H4 (cell line): ENCODE measurements at regions not wholly inside any gene's neighbourhood (a gene's known extent, or its start where the extent isn't known, plus 50 kb on each side); places are given as distances from the start of the nearest gene placed in this dataset.

Source experiments
- DNase-seq: peaks from one replicate; pipeline ENCODE4 v3.0.0-alpha.2; 2015; ENCODE audit warnings: low spot score

DNA sequence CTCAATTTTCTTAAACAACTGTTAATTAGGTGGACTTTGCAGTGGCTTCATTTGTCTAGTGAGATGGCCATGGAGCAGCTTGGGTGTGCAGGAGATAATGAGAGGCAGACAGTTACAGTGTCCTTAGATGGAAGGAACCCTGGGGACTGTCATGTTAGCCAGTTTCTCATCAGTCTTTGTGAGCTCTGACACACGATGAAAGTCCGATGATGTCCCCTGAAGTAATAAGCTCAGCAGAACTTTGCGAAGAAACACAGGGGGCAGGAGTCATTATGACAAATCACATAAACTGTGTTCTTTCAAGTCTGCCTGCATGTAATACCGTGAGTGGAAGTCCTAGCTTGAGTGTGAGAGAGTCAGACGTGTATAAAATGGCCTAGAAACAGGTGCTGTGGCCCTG is 201.8 kb downstream of the DRD1 start:
- no peak for DNase-seq

DNA sequence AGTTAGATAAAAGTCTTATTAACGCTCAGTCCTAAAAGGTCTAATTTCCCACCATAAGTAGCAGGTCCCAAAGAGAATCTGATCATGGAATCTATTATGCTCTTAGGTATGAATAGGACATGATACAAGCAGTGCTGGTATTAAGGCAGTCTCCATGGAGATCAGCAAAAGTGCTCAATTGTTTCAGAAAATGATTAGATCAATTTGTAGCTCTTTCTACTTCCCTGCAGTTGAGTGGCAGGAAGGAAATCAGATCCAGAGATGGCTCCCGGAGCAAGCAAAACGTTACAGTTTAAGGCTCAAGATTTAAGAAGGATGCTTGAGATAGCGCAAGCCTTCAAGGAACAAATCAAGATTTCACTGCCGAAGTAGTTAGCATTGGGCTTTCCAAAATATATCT is 205.7 kb downstream of the DRD1 start:
- DNase-seq = no peak

DNA sequence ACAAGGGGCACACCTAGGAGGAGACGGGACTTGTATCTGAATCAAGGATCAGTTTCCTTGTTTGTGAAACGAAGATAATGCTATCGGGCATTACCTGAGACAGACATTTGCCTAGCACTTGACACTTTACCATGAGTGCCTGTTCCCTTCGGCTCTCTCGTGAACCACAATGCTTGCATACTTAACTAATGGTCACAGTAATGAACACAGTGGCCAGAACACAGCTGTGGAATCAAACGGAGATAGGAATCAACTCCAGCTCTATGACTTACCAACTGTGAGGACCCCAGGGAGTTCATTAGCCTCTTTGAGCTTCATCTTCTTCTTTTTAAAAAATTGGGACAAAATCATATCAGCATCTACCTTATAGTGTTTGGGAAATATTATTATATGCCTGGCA is 207.8 kb downstream of the DRD1 start:
- DNase-seq = no peak

DNA sequence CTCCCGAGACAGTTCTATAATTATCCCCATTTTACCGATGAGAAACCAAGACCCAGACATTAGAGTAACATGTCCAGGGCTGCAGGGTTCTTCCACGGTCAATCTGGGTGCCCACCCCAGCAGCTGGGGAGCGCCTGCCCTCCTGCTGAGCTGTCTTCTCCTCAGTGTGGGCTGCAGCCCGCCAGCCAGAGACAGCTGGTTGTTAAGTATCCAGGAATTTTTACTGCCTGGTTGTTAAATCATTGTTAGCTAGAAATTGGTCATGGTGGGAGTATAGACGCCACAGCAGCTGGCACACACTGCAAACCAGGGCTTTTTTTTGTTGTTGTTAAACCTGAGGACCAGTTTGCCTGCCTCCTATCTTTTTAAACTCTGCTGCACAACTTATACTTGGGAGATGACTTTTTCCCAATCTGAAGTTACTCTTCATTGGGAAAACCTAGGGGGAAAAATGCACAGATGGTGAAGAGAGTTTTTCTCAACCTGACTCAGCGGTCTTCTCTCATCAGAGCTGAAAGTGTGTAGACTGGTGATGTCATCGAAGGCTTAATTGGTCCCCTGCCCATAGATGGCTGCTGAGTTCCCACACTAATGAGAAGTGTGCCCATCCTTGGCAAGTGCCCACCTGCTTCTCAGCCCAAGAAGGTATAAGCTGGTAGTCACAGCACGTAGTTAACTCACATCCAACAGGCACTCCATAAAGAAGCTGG is 208.6 kb downstream of the DRD1 start:
- peak; percentile 28 for DNase-seq

DNA sequence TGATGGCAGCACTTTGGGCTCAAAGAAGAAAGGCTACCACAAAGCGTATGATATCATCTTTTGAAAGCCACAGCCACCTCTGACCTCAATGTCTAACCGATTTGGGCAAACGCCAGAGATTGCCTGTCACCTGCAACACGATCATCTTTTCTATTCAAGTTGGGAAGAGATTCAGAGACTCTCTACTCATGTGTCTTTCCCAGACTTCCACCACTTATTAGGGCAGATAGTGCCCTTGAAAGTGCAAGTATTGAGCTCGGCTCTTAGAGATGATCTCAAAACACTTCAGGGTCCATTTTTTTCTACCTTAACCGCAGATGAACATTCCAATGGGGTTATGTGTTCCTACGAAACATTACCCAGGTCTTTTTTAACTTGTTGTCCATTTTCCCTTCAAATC is 213.7 kb downstream of the DRD1 start:
- DNase-seq = no peak

DNA sequence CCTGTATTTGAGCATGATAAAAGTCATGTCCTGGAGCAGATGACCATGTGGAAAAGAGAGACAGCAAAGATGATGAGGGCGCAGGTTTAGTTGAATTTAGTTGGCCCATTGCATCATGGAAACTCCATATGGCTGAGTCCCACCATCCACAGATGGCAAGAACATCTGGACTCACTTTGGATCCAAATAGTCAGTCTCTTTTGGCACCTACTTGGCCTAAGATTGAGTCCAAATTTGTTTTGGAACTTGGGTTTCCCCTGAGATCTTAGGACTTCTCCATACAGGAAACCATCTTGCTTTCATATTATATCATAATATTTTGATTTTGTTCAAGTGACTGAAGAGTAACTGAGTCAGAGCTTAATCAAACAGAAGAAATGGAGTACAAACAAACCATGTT is 217.5 kb downstream of the DRD1 start:
- no peak for DNase-seq

DNA sequence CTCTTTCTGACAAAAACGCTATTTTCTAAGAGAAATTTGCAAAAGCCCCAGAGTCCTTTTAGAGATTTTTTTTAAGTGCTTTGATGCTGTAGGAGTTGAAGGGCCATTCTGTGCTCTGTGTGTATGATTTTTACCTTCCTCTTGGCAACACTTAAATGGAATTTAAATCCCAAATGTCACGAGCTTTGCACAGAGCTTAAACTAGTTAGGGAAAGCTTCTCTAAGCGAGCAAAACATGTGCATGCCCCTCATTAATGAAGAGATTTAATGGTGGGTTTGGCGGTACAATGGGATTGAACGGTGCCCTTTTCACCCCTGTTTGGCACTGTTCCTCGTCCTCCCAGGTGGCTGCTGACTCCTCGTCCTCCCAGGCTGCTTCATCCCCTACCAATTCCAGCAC is 220.7 kb downstream of the DRD1 start:
- no peak for DNase-seq

DNA sequence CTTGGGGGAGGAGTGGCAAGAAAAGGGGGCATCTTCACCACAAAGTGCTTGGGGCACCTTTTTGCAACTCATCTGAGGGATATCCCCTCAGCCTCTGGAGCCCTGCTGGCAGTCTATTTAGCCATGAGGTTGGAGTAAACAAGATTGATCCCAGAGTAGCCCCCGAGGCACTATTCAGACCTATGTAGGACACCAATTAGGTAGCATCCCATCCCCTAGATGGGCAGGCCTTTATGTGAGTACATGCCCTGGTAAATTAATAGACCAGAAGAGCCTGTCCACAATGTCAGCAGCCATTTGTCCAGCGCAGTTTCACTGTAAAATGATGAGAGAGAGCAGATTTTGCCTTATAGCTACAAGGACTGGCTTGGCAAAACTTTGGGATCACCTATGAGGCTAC is 221.4 kb downstream of the DRD1 start:
- no peak for DNase-seq

DNA sequence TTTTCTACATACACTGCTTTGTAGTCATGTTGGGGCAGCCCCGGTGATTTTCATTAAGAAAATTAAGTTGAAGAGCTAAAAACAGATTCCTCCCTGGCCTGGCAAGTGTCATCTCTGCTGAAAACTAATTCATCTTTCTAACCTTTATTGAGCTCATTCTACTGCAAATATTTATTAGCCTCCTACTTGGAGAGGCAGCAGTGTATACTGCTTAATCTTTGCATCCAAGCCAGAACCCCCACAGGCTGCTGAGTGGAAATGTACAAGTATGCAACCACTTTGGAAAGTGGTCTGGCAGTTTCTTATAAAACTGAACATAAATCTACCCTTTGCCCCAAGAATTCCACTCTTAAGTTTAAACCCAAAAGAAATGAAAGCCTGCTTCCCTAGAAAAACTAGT is 223.4 kb downstream of the DRD1 start:
- DNase-seq = no peak

DNA sequence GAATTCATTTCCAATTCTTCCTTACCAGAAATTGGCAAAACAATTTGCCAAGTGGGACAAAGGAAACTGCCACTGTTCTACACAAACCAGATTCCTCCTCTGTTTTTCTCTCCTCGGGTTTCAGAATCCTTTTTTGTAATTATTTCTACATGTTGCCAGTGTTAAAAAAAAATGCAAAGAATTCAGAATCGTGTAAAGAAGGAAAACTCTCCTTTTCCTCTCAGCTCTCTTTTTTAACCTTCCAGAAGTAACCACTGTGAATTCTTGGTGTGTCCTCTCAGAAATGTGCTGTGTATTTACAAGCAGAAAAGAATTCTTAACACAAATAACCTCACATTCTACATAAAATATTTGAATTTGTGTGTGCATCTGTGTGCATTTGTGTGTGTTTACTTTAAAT is 224.6 kb downstream of the DRD1 start:
- no peak for DNase-seq

DNA sequence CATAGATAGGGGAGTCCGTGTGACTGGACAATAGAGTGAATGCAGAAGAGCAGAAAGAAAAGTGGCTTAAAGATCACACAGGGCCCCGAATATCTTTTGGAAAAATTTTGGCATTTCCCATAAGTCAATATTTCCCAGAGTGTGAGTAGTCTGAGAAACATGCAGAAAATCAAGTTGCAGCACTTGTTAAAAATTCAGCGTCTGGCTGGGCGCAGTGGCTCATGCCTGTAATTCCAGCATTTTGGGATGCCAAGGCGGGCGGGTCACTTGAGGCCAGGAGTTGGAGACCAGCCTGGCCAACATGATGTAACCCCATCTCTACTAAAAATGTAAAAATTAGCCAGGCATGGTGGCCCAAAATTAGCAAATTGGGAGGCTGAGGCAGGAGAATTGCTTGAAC is 227.0 kb downstream of the DRD1 start:
- no peak for DNase-seq

DNA sequence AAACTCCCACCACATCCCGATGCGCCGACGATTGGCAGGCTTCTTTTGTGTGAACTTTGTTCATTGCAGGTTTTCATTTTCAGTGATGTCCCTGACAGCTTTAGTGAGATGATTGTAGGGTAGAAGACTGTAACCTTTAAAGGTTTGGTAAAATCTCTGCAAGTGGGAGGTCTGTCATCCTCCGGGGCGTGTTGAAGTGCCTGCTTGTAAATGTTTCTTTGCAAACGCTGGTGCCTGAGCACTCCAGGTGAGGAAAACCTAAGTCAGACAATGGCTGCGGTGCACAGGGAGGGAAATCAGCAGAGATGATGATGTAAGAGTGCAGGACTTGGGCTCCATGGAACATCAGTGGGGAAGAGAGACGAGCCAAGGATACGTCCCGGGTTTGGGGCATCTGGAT is 228.1 kb downstream of the DRD1 start:
- no peak for DNase-seq

DNA sequence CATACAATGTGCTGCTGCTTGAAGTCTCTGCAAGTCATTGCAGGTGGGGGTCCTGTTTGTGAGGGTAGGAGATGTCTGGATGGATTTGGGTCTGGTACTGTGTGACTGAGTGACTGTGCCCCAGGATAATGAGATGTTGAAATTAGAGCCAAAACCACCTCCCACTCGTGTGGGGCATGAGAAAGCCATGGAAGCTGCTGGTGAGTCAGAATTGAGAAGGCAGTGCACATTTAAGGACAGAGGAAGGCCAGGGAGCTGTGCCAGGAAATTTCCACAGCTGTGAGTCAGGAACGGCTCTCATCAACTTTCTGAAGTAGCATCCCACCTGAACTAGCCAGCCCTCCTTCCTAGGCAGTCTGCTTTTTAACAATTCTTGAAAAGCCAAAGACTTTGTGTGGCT is 229.8 kb downstream of the DRD1 start:
- DNase-seq = peak; percentile 78

DNA sequence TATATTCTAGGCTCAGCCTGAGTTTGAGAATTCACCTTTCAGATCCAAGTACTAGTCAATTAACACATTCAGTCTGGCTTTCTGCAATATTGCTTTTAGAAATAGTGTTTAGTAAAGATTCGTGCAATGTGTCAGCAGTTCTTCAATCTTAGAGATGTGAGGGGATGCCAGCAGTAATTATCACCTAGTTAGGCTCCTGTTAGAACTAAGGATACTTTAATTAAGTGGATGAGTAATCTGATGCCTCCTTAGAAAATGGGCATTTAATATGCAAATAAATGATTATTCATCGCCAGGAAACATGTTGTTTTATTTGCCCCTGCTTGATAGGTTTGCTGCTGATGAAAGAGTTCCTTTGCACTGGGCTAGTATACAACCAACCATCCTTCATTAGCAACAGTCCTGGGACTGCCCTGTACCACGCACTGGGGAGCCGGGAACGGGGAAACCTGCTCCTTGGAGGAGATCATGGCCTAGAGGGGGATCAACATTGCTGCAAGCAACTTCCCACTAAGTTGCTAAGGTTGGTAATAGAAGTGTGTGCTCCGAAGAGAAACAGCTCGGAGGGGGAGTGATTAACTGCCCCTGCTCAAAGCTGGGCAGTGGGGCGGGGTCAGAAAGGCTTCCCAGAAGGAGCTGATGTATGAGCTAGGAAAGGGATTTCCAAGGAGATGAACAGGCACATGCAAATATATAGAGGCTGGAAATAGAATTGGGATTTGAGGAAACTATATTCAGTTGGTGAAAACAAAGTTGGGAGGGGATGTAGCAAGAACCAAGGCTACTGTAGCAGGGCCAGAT is 231.8 kb downstream of the DRD1 start:
- DNase-seq = no peak

DNA sequence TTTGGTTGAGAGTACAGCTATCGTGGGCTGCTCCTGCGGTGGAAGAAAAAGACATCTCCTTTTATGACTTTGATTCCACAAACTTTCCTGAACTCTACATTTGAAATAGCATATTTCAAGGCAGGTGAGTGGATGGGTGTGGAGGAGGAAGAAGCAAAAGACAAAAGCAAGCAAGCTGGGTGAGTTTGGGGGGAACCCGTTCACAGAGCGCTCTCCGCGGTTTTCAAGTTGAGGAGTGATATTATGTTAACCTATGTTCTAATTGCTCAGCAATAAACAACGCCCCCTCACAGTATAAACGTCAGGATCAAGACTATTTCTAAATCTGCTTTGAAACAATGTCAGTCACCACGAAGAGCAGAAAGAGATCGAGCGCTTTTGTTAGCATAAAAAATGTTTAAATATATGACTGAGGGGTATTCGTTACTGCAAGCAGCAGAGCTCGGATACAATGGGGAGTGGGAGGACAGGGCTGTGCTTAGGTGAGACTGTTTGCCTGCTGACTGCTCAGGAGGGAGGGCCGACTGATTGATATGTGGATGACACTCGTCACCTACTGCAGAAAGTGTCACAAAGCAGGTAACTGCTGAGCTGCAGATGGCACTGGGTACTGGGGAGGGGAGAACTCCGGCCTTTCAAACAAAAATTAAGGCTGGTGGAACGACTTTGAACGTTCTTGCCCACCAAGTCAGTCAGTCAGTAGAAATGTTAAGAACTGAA is 236.5 kb downstream of the DRD1 start:
- no peak for DNase-seq

DNA sequence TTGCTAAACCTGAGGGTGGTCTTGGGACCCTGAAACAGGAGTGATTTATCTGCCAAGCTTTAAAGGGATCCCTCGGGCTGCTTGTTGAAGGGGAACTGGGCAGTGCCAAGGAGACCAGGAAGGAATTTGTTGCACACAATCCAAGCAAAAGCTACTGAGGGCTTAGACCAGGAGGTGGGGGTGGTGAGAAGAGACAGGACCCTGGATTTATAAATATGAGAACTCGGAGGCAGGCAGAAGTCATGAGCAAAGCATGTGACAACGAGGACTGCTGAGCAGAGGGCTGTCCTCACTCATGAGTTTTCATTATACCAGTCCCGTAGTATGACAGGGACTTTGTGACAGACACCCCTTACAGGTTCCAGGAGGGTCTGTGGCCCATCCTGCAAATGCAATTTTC is 237.3 kb downstream of the DRD1 start:
- no peak for DNase-seq

DNA sequence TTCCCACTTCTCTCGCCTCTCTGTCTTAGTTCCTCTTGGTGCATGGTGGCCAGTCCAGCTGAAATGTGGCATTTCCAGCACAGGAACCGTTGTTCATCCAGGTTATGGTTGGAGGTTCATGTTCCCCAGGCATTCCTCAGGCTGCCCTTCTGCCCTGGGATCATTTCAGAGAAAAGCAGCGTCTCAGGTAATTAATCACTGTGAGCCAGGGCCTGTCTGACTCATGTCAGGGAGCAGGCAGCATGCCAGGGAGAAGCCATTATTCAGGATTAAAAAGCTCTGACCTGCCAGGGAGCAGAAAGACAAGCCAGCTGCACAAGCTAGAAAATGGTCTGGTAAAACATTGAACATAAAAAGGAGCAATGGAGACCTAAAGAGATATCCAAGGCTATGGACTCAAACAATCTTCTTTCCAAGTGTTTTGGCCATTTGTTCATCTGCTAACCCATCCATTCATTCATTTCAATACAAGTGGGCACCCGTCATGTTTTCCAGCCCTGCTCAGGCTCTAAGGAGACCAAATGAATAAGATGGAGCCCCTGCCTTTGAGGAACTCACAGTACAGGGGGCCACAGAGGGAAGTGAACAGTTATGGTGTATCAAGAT is 241.4 kb downstream of the DRD1 start:
- DNase-seq = peak; percentile 19

DNA sequence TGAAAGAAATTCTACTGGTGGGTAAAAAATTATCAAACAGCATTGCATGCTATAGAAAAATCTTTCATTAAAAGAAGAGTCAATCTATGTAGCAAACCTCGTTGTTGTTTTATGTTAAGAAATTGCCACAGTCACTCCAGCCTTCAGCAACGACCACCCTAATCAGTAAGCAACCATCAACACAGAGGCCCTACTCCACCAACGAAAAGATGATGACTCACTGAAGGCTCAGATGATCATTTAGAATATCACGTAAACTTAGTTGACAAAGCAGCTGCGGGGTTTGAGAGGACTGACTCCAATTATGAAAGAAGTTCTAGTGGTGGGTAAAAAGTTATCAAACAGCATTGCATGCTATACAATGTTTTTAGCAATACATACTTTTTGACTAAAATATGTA is 242.6 kb downstream of the DRD1 start:
- DNase-seq = no peak

DNA sequence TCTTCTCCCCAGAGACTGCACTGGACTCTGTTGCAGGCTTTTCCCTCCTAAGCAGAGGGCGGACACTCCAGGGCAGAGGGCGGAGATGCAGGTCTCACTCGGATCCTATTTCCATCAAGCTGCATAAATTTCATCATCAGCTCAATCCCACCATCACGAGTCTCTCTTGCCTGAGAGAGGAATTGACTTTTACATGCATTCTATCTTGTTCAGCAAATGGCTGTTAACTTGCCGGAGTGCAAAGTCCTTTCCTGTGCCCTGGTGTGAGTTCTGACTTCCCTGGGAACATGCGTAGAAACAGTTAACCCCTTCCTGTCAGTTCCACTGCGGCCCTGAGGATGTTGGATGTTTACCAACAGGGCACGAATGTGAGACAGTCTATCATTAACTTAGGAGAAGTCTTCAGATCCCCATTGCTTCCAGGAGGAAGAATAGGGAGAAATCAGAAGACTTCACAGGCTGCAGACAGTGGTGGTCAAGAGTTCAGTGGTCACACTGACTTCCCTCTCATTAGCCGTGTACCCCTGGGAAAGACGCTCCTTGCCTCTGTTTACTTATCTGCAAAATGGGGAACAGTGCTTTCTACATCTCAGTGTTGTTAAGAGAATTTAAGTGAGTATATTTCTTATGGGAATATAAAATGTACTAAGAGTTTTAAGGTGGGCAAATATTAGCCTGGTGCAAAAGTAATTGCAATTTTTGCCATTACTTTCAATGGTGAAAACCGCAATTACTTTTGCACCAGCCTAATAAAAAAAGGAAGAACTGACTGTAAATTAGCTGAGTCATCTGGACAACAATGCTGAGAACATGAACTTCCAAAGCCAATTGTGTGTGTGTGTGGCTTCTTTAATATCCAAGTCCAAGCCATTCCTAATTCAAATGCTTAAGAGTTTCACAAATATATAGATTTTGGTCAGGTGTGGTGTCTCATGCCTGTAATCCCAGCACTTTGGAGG is 248.0 kb downstream of the DRD1 start:
- DNase-seq = peak; percentile 45

DNA sequence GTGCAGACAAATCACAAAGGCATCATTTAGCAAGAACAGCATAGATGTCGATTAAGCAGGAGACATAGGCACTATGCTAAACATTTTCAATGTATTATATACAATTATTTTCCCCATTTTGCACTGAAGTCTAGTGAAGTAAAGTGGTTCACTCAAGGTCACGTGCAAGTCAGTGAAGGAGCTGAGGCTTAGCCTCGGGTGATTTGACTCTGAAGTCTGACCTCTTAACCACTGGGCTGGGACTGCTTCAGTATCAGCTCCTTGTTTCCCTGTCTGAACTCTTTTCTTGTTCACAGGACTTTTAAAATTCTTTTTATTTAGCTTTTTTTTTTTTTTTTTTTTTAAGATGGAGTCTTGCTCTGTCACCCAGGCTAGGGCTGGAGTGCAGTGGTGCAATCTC is 262.7 kb downstream of the DRD1 start:
- no peak for DNase-seq

DNA sequence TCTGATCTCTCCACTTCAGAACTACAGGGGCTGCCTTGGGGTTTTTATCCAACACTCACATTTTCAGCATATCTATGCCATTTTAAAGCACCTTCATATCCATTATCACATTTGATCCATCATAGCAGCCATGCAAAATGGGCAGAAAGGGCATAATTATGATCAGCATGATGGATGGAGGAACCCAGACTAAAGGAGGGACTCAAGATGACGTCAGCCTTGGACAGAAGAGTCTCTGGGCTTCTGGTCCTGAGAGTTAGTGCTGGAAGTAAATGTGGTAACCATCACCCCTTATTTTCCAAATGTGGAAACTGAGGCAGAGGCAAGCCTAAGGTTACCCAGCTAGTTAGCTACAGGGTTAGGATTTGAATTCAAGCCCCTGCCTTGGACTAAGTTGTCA is 273.1 kb downstream of the DRD1 start:
- DNase-seq = no peak
